Esophagus (tissue), 2 donors: ENCODE measurements at regions not wholly inside any gene's neighbourhood (a gene's known extent, or its start where the extent isn't known, plus 50 kb on each side); places are given as distances from the start of the nearest gene placed in this dataset.

Experiments used
- H3K27ac ChIP-seq, 2 donors: one replicate each; pipeline ENCODE4 v1.5.1; 2013; ENCODE audit warnings: low read depth in 2 of 2, mild to moderate bottlenecking in 2 of 2, inconsistent platforms in 1 of 2, low read length in 1 of 2, moderate library complexity in 1 of 2
- H3K27me3 ChIP-seq, 2 donors: one replicate each; pipeline ENCODE4 v1.6.1; 2013; ENCODE audit warnings: low read length in 2 of 2, control low read depth in 1 of 2, mild to moderate bottlenecking in 1 of 2; ENCODE audit not compliant: insufficient read depth in 2 of 2, control insufficient read depth in 1 of 2
- H3K36me3 ChIP-seq, 2 donors: one replicate each; pipeline ENCODE4 v1.6.1; 2013; ENCODE audit warnings: low read length in 1 of 2; ENCODE audit not compliant: control insufficient read depth in 2 of 2, insufficient read depth in 2 of 2
- H3K4me1 ChIP-seq, 2 donors: one replicate each; pipeline ENCODE4 v1.6.1; 2013; ENCODE audit warnings: low read length in 1 of 2; ENCODE audit not compliant: control insufficient read depth in 2 of 2, insufficient read depth in 2 of 2
- H3K4me3 ChIP-seq, 2 donors: one replicate each; pipeline ENCODE4 v1.5.1; 2013; ENCODE audit warnings: low read length in 2 of 2, mild to moderate bottlenecking in 2 of 2, low read depth in 1 of 2, moderate library complexity in 1 of 2
- H3K9me3 ChIP-seq, 2 donors: one replicate each; pipeline ENCODE4 v1.6.1; 2013; ENCODE audit warnings: mild to moderate bottlenecking in 2 of 2, low read depth in 1 of 2, low read length in 1 of 2, moderate library complexity in 1 of 2; ENCODE audit not compliant: control insufficient read depth in 2 of 2, insufficient read depth in 1 of 2
- WGBS, 2 donors: extraction: QIAGEN DNeasy Blood & Tissue Kit; methylation state at CpG; one replicate each; pipeline ENCODE4 v1.1.7; 2013; 5-methylcytosine and 5-hydroxymethylcytosine counted together
- donor health status: healthy with polysubstance abuse.
- donor health status: Bipolar disorder and iron deficiency.

DNA sequence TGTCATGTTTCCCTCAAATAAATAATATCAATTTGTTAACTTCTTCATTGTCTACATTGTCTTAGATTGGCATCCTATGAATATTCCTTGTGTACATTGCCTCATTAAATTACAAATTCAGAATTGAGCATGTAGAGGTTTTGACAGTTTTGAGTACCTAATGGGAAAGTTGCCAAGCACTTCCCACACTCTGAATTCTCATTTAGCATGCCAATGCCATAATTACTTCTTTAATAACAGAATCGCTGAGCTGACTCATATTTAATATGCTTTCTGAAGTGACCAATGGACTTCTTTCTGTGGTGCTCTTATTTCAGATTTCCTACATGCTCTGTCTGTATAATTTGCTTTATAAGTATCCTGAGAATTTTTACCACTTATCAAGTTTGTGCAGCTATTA, 114.4 kb upstream of the NOL4 start:
- WGBS, 2 donors: 45 to 65% methylated on average over 1 of the region's 1 CpG
- Histone ChIP-seq H3K4me3 (no peak overlapping the region), H3K27ac (no peak overlapping the region), H3K9me3 (no peaks in the 10 kb centered on the region), H3K36me3 (no peaks in the 10 kb centered on the region), H3K4me1 (no peaks in the 10 kb centered on the region), H3K27me3 (no peaks in the 10 kb centered on the region)

DNA sequence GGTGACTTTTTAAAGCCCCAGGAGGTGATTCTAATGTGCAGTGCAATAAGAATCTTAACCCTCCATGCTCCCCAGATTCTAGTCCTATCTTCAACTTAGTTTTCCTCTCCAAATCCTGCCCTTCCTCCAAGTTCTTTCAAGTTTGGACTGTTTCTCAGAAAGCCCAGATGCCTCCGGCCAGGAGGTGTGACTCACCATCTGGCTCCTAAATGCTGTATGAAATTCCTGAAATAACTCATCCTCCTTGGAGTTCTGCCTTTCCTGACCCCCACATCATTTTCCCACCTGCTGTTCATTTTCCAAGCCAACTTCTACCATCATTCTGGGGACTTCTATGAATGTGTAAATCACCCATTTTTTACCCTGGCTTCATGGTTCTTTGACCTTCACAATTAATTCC, 118.2 kb upstream of the NOL4 start:
- Histone ChIP-seq H3K9me3 (no peaks in the 10 kb centered on the region), H3K27ac (no peak overlapping the region), H3K27me3 (no peaks in the 10 kb centered on the region), H3K4me1 (no peaks in the 10 kb centered on the region), H3K36me3 (no peaks in the 10 kb centered on the region), H3K4me3 (no peak overlapping the region)
- 18 to 60% methylated on average over 1 of the region's 1 CpG for WGBS, 2 donors

DNA sequence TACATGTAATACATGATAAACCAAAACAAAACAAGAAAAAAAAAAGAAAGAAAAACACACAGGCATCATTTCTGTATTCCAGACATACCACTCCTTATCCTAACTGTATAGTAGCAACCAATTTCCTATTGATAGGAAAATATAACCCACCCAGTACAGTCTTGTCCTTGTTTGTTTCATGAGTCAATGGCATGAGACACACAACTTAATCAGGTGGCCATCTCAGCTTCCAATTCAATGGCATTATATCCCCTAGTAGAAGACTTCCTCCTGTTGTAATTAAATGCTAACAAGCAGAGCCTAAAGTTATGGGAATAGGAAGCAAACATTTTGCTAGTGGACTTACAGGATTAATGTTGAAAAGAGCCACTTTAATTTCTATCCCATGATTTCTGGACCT, 121.0 kb upstream of the NOL4 start:
- no peaks in the 10 kb centered on the region for H3K9me3 ChIP-seq
- no peak overlapping the region for H3K4me3 ChIP-seq
- no peak overlapping the region for H3K27ac ChIP-seq
- no peaks in the 10 kb centered on the region for H3K36me3 ChIP-seq
- no peaks in the 10 kb centered on the region for H3K4me1 ChIP-seq
- H3K27me3 ChIP-seq: no peaks in the 10 kb centered on the region

DNA sequence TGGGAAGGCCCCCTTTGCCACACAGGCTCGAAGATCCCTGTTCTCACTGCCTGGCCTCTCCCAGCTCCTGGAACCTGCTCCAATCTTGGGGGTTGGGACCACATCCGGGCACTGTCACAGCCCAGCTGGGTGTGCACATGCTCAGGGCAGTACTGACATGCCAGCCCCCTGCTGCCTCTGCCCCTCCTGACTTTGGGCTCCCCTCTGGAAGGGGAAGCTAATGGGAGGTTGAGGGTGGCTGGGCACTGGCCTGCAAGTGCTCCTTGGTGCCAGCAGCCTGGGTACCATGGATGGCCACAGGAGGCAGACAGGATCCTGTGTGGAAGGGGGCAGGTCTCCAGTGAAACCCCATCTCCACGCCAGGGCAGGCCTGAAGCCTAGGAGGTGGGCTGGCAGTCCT, 126.1 kb upstream of the NOL4 start:
- no peaks in the 10 kb centered on the region for H3K27me3 ChIP-seq
- H3K4me3 ChIP-seq: no peak overlapping the region
- no peak overlapping the region for H3K27ac ChIP-seq
- H3K9me3 ChIP-seq: no peaks in the 10 kb centered on the region
- WGBS, 2 donors: 67 to 71% methylated on average over 3 of the region's 3 CpGs
- no peaks in the 10 kb centered on the region for H3K4me1 ChIP-seq
- no peaks in the 10 kb centered on the region for H3K36me3 ChIP-seq

DNA sequence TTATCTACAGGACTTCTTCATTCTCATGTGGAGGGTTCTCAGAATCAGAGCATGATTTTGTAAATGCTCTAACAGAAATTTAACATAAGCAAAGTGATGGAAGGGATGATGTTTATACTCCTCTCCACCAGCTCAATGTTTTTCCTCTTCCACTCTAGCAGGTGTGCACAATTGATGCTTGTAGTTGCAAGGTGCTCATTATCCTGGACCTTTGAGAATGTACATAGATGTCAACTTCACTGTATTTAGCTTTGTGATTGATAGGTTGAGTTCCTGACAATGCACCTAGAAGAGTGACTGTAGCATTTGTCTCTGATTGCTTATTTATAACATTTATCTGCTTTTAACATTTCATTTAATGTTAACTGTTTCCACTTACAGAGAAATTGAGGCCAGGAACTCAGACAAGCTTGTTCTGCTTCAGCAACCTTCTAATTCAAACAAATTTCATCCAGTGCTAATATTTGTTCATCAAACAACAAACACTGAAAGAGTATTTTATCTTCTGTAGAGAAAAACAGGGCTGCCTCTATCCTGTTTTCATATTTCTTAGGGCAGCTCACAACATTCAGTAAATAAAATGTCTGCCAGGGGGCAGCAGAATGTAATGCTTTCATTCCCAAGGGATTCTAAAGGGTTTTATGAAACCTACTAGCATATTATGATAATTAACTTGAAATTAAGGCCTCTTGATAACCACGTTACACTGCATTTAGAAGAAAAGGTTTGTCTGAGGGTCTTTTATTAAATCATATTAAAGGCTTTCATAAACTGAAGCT, 127.9 kb upstream of the NOL4 start:
- Histone ChIP-seq H3K4me3 (no peak overlapping the region), H3K27ac (no peak overlapping the region), H3K27me3 (no peaks in the 10 kb centered on the region), H3K4me1 (no peaks in the 10 kb centered on the region), H3K9me3 (no peaks in the 10 kb centered on the region), H3K36me3 (no peaks in the 10 kb centered on the region)
- WGBS, 2 donors: 39 to 61% methylated on average over 1 of the region's 1 CpG

DNA sequence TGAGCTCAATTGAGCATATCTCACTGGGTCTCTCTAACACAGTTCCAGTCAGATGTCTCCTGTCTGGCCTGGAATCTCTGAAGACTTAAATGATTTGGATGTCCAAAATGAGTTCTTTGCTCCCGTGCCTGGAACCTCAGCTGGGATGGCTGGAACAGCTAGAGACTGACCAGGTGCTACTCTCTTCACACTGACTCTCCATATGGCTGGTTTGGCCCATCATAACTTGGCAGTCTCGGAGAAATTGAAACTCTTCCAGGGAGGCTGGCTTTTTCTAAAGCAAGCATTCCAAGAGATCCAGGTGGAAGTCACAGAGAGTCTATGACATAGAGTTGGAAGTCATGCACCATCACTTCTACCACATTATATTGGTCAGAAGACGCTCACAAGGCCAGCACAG, 129.6 kb upstream of the NOL4 start:
- H3K36me3 ChIP-seq: no peaks in the 10 kb centered on the region
- no peaks in the 10 kb centered on the region for H3K27me3 ChIP-seq
- no peak overlapping the region for H3K4me3 ChIP-seq
- H3K4me1 ChIP-seq: no peaks in the 10 kb centered on the region
- no peak overlapping the region for H3K27ac ChIP-seq
- 76 to 81% methylated on average over 3 of the region's 3 CpGs for WGBS, 2 donors
- H3K9me3 ChIP-seq: no peaks in the 10 kb centered on the region

DNA sequence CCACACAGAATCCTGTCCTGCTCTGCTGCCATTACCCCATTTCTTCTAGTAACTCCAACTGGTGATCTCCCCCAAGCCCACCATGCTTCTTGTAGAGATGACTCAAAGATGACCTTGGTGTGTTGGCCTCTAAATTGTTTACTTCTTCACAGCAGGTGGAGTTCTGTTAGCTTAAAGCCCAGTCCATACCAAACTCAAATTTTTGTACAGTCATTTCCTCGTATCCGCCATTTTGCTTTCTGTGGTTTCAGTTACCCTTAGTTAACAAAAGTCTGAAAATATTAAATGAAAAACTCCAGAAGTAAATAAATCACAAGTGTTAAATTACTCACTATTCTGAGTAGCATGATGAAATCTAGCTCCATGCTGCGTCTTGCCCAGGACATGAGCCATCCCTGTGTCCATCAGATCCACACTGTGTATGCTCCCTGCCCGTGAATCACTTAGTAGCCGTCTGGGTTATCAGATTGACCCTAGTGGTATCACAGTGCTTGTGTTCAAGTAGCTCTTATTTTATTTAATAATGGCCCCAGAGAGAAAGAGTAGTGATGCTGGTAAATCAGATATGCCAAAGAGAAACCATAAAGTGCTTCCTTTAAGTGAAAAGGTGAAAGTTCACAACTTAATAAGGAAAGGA, 133.3 kb upstream of the NOL4 start:
- no peaks in the 10 kb centered on the region for H3K9me3 ChIP-seq
- no peak overlapping the region for H3K27ac ChIP-seq
- 86 to 87% methylated on average over 5 of the region's 5 CpGs for WGBS, 2 donors

DNA sequence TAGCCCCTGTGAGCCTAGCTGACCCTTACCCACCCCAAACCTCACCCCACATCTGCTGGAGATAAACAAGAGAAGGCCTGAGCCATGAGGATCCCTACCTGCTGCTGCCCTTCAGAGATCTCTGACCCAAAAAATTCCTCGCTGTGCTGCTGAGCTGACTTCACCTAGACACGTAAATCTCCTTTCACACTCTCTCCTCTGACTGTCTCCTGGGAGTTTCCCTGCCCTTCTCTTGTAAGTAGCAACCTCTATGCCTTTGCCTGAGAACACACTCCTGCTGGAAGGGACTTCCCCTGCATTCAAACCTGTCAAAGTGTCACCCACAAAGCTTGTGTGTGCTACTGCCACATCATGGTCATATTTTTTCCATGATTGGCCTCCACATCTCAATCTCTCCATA, 134.2 kb upstream of the NOL4 start:
- WGBS, 2 donors: 72% methylated on average over 2 of the region's 2 CpGs
- Histone ChIP-seq H3K4me3 (no peak overlapping the region), H3K36me3 (no peaks in the 10 kb centered on the region)

More for the DNA sequence above, 133.3 kb upstream of the NOL4 start:
- H3K4me3 ChIP-seq: no peak overlapping the region
- no peaks in the 10 kb centered on the region for H3K27me3 ChIP-seq
- no peaks in the 10 kb centered on the region for H3K36me3 ChIP-seq
- no peaks in the 10 kb centered on the region for H3K4me1 ChIP-seq

DNA sequence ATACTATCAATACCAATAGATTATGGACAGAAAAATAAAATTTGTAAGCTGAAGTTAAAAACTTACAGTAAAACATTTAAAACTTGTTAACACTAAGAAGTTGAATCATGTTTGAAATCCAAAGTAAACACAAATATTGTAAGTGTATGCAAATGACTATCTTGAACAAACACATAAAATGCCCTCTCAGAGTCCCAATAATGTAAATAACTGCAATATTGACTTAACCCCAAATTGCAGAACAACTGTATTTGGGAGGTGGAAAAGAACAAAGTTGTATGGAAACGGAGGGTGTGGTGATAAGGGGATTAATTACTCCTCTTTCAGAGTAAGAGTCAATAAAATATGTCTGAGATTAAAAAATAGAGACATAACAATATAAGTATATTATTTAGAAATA, 140.0 kb upstream of the NOL4 start:
- no peak overlapping the region for H3K4me3 ChIP-seq
- WGBS, 2 donors: 40% methylated on average over 1 of the region's 1 CpG
- no peaks in the 10 kb centered on the region for H3K36me3 ChIP-seq
- H3K27me3 ChIP-seq: no peaks in the 10 kb centered on the region
- H3K4me1 ChIP-seq: no peaks in the 10 kb centered on the region
- H3K9me3 ChIP-seq: no peaks in the 10 kb centered on the region
- no peak overlapping the region for H3K27ac ChIP-seq

More for the DNA sequence above, 134.2 kb upstream of the NOL4 start:
- Histone ChIP-seq H3K9me3 (no peaks in the 10 kb centered on the region), H3K27me3 (no peaks in the 10 kb centered on the region), H3K27ac (no peak overlapping the region), H3K4me1 (no peaks in the 10 kb centered on the region)
